HG02852 (cell line): ENCODE measurements at regions not wholly inside any gene's neighbourhood (a gene's known extent, or its start where the extent isn't known, plus 50 kb on each side); places are given as distances from the start of the nearest gene placed in this dataset.

Experiments
- ATAC-seq: cut with Tn5 transposase; IDR thresholded peaks from one replicate; pipeline ENCODE4 v1.9.1; 2021; ENCODE audit warnings: mild to moderate bottlenecking, moderate library complexity; ENCODE audit not compliant: unreplicated experiment

DNA sequence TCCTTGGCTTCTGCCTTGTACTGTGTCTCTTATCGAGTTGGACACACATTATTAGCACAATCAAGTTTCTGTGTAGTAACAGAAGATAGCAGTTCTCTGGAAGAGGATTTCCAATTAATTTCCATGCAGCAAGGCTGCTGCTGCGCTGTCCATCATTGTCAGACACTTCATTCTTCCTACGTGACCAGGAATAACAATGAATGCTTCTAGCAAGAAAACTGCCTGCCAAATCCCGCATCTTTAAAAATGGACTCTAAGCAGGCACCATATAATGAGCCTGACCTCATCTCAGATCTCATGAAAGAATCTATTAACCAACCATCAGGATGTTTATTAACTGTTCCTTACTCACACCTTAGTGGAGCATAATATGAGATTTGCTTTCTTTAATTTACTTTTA lies 1067.7 kb upstream of the FAM98A start:
- no peak for ATAC-seq

DNA sequence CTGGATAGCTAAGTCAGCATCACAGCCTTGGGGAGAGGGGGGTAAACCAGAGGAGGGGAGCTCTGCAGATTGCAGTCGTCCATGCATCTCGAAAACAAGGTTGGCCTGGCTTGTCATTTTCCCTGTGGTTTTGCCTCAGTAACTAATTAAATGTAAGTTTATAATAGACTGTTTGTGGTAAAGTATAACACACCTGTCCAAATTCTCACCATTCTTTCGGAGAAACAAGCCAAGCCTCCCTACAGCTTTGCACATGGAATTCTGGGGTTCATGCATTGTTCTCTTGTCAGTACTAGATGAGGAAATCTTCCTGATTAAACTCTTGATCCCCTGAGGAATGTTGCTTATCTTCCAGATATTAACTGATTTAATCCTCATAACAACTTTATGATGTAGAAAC lies 1065.2 kb upstream of the FAM98A start:
- no peak for ATAC-seq

DNA sequence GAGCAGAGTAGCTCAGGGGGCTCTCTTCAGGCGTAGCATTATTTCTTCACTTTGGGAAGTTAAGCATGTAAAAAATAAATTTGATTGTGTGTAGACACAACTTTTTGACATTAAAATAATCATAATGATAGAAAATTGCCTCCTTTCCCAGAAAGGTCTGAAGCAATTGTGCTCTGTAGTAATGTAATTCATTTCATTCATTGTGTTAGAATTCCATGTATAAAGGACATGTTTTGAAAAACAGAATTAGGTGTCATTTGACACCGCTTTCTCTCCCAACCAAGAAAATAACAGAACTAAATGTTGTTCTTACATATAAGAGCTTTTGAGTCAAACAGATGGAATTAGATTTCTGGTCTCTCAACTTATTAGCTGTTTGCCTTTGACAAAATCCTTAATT lies 1064.2 kb upstream of the FAM98A start:
- ATAC-seq: no peak

GRCh38 chr2:34660741-34661140 lies 1061.6 kb upstream of the FAM98A start:
- ATAC-seq: no peak

GRCh38 chr2:34656632-34657031 lies 1057.5 kb upstream of the FAM98A start:
- no peak for ATAC-seq

DNA sequence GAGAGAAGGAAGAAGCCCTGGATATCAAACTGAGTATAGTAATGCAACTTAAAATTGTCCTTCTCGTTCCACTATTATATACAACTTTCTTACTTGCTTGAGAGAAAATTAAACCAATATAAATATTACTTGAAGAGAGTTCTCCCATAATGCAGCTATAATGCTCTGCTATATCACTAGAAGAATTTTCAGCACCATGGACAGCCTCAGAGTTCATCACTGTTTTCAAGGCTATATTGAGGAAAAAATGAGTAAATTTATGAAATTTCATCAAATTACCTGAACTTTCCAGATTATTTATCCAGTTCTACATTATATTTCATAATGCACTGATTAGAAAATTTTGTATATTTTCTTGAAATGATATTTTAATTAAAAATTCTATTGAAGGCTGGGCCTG lies 1053.5 kb upstream of the FAM98A start:
- no peak for ATAC-seq

- ATAC-seq: no peak
Observed at GRCh38 chr2:34646901-34647300, 1047.8 kb upstream of the FAM98A start.

DNA sequence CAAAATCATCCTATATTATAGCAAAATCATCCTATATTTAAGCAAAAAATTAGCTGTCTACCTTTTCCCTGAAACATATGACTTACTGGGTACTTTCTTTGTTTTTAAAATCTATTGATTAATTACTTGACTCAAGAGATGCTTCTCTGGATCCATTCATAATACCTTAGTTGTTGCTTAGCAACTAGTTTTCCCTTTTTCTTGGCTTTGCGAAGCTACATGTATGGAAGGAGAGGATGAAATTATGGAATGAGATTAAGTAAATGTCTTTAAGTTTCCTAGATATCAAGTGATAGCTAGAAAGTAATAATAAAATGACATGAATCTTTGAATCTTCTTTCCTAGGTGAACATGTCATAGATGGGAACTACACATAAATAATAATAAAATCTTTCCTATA lies 1033.2 kb upstream of the FAM98A start:
- no peak for ATAC-seq

DNA sequence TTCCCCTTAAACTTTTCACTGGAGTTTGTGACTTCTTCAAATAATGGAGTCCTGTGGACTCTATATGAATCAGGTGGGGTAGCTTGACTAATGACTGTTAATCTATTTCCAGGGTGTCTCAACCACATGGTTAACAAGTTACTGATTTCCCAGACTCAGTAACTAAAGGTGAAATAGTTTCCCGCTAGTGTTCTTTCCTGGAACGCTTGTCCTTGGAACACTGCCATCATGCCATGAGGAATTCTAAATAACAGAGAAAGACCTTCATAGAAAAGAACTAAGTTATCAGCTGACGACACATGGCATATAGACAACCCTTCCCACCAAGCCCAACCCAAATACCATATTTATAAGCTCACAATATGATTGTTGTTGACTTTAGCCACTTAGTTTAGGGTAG lies 1027.9 kb upstream of the FAM98A start:
- ATAC-seq: no peak

GRCh38 chr2:34604164-34604563 lies 1005.1 kb upstream of the FAM98A start:
- no peak for ATAC-seq

- no peak for ATAC-seq
Observed at GRCh38 chr2:34602262-34602661, 1003.2 kb upstream of the FAM98A start.

DNA sequence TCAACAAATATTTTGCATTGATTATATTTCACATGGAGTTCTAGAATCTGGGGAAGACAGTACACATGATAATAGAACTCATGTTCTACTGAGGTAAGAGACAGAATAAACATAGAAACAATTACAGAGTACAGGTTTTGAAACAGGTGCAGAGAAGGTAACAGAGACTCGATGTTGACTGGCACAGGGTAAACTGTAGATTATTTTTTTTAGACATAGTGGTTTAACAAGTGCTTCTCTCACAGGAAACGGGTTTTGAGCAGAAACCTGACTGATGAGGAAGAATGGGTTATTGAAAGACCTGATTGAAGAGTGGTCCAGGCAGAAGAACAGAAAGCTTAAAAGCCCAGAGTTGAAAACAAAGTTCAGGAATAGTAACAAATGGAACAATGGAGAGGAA lies 1002.5 kb upstream of the FAM98A start:
- ATAC-seq: no peak

GRCh38 chr2:34578641-34579040 lies 979.5 kb upstream of the FAM98A start:
- no peak for ATAC-seq

- ATAC-seq: no peak
Observed at GRCh38 chr2:34570266-34570872, 971.3 kb upstream of the FAM98A start.

GRCh38 chr2:34567128-34567527 lies 968.0 kb upstream of the FAM98A start:
- no peak for ATAC-seq

DNA sequence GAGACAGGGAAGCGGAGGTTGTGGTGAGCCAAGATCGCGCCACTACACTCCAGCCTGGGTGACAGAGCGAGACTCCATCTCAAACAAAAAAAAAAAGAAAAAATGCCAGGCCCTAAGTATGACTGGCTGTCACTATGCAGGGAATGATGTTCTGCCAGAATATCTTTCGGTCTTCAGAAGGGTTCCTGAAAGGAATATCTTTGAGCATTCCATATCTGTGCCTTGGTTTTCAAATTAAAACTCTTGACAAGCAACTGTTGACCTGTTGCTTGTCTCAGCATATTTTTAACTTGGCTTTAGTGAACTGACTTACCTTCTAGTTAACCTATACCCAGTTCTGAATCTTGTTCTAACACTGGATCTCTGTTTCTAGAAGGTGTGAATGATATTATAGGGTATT lies 953.2 kb upstream of the FAM98A start:
- ATAC-seq: no peak

- ATAC-seq: no peak
Observed at GRCh38 chr2:34549710-34550345, 950.7 kb upstream of the FAM98A start.

DNA sequence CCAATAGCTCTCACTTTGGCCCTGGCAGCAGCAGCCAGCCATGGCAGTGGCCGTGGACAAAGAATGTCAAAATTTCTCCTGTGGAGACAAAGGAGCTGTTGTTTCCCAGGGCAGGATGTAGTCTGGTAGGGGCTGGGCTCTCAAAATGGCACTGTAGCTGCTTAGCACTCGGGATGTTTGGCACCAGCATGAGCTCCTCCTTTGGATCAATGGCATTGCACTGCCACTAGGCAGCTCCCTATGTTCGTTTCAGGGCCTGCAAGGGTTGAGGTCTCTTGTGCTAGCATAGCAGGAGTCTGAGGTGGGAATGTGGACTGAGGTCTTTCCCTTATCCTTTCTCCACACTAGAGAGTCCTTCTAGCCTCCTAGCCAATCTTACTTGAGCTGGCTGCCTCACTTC lies 948.8 kb upstream of the FAM98A start:
- ATAC-seq: no peak

GRCh38 chr2:34547340-34547739 lies 948.2 kb upstream of the FAM98A start:
- ATAC-seq: no peak

DNA sequence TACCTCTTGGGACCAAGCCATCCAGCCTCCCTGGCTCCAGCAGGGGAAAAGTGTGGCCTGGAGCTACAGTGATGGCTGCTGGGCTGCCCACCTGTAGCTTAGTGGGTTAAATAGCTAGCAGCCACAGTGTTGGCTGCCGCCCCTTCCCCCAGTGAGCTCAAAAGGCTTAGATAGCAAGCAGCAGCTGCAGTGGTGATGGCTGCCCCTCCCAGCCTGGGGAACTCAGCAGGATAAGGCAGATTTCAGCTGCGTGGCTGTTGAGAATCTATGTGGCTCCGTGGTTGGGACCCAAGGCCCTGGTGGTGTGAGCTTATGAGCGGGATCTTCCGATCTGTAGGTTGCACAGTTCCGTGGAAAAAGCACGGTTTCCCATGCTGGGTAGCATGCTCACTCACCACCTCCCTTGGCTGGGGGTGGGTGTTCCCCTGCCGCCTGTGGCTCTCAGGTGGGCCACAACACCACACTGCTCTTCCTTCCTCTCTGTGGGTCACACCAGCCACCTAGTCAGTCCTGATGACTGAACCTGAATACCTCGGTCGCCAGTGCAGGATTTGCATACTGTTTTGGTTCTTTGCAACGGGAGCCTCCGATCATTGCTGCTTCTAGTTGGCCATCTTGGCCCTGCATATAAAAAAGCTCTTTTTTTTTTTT lies 946.5 kb upstream of the FAM98A start:
- no peak for ATAC-seq

DNA sequence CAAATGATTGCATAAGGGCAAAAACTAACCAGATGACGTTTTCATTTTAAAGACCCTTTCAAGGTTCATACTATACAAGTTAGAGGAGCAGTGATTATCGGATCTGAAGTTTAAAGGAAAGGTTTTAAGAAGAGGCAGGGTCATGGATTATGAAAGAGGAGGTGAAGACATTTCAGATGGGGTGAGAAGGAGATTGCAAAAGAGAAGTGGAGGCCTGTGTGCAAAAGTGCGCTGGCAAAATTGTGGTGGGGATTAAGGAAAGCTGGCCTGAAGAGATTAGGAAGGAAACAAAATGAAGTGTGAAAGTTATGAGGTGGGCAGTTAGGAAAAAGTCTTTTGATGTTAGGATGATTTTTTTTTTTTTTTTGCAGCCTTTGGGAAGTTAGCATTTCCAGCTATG lies 935.7 kb upstream of the FAM98A start:
- no peak for ATAC-seq

DNA sequence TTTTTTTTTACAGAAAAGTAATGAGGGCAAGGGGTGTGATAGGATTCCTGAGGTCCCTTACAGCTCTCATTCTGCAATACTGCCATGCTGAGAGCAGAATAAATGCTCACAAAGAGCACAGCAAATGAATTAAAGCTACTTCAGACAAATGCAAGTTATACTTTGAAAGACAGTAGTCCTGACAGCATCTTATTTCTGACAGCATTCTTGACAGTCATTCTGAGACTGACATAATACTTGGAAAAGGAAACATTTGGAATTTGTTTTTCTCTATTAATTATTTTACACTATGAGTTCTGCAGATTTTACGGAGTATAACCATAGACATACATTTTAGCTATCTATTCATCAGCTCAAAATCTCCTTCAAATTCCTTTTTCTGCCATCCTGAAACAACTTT lies 935.2 kb upstream of the FAM98A start:
- no peak for ATAC-seq
